ENCODE measurements at regions not wholly inside any gene's neighbourhood (a gene's known extent, or its start where the extent isn't known, plus 50 kb on each side); places are given as distances from the start of the nearest gene placed in this dataset.
"Not testable (repeated sequence)": the region's sequence is repeated elsewhere in the genome, so short reads cannot be mapped to it uniquely, and the experiment has no call there.

DNA sequence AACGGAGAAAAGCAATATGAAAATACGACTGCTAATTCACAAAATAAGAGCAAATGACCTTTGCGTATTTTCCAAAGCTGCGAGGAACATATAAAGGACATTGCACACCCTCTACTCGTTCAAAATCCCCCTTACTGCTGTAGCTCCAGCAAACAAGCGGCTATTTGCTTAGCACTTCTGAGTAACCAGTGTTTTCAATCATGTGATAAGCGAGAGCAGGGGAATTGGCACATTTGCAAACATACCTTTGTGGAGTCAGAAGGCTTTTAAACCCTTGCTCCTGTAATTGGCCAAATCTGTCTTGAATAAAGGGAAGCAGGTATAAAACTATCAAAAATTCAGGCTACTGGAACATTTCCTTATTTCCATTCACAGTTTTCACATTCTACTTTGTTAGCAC is 610.2 kb downstream of the UBE2NL start:
- DNase-seq: no peak
- intact Hi-C loops (cut with DNase I): no loop called here

- intact Hi-C loops (cut with DNase I): no loop called here
These were observed 648.0 kb downstream of the UBE2NL start for GRCh38 chrX:144531877-144532276.

DNA sequence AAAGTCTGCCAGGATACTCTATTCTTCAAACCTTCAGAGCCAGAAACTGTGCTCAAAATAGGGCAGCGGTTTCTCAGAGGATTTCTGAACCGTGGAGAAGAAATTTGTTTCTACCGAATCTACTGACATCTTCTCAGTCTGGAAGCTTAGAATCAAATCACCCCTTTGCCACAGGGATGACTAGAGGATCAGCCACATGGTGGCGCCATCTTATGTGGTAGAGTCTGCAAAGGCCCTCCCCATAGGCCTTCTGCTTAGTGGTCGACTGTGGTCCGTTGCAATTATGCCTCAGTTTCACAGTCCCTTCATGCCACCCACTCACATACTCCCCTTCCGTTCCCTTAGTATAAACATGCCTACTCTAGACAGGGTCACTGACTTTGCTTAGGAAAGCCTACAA is 680.7 kb upstream of the SPANXN1 start:
- peak in 2 of 42 donors; percentile 1 to 16 for DNase-seq
- intact Hi-C loops (cut with DNase I): no loop called here

More at GRCh38 chrX:144531877-144532276, 648.0 kb downstream of the UBE2NL start:
- DNase-seq: no peak

DNA sequence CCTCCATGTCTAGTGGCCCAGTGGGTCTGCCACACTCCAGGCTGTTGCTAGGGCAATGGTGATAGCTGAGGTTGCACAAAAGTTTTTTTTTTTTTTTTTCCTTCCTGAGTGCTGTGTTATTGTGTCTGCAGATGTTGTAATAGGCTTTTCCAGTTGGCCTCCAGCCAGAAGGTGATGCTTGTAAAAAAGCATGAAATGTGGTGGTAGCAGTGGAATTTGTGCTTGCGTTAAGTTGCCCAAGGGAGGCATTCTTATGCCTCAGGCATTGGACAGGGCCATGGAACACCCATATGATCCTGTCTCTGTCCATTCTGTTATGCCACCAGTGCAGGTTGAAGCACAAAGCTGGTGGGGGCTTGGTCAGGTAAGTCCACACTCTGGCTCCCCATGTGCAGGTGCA is 660.5 kb upstream of the SPANXN1 start:
- DNase-seq: no peak
- intact Hi-C loops (cut with DNase I): no loop called here

DNA sequence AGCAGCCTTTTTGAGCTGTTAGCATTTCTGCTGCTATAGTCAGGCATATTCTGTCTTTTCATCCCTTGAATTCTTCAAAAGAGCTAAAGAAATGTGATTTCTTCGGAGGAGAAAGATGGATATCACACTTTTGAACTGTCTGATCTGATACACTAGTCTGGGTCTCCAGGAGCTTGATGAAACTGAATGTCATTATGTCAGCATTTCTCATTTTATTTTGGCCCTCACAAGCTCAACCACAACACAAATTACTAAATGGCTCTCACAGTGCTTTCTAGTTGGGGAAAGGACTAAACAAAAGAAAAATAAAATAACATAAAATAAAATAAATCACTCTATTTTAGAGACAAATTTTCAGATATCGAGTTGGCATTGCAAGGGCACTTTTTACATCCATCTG is 655.3 kb upstream of the SPANXN1 start:
- DNase-seq: no peak
- intact Hi-C loops (cut with DNase I): no loop called here

DNA sequence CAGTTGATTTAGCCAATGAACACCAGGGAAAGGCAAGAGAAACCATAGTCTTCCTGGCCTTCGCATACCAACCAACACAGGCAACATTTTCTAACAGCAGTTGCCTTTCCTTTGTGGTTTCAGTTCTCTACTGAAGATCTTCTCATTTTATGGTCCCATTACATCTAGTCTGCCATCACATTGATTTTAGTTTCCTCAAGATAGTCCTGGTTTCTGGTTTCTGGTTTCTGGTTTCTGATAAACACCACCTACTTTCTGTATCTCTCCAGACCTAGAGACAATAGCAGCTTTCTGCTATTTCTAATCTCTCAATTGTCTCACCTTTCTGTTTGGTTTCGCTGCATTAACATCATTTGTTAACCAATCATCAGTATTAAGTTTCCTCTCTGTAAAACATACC is 646.3 kb upstream of the SPANXN1 start:
- intact Hi-C loops (cut with DNase I): no loop called here
- no peak for DNase-seq

GRCh38 chrX:144612076-144612475 is 635.2 kb upstream of the SPANXN1 start:
- intact Hi-C loops (cut with DNase I): no loop called here
- no peak for DNase-seq

DNA sequence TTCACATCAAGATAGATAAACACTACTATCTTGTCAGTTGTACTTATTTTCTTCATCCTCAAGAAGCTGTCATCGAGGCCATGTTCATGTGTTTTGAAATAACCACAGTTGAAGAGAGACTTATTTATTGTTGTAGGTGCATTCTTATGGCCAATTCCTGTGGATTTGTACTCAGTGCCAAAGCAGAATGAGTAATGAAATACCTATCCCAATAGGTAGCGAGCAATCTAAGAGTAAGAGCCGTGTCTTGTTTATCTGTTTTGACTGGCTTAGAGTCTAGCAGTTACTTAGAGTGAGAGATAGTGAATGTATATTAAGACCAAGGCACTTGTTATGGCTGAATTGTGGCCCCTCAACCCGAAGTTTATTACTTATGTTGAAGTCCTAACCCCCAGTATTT is 631.0 kb upstream of the SPANXN1 start:
- intact Hi-C loops (cut with DNase I): no loop called here
- no peak for DNase-seq

- no peak for DNase-seq
- intact Hi-C loops (cut with DNase I): no loop called here
These were observed 619.4 kb upstream of the SPANXN1 start for GRCh38 chrX:144627947-144628346.

GRCh38 chrX:144634451-144634850 is 612.9 kb upstream of the SPANXN1 start:
- DNase-seq; intact Hi-C loops (cut with DNase I): not testable (repeated sequence)

- DNase-seq: no peak
- intact Hi-C loops (cut with DNase I): no loop called here
These were observed 609.6 kb upstream of the SPANXN1 start for GRCh38 chrX:144637731-144638130.

DNA sequence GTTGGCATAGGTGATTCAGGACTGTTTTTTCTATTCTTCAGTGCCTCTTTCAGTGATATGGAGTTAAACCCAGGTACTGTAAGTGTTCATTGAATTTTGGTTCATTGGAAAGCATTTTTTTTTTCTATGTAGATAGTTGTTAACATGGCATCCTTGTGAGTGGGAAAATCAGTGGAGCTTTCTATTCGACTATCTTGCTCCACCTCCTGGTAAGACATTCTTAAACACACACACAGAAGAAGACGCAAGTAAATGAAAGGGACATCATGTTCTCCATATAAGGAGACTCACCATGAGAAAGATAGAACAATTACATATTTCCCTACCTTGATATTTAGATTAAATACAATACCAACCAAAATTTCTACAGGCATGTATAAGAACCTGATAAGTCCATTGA is 598.5 kb upstream of the SPANXN1 start:
- no peak for DNase-seq
- intact Hi-C loops (cut with DNase I): no loop called here

- no peak for DNase-seq
- intact Hi-C loops (cut with DNase I): no loop called here
These were observed 565.8 kb upstream of the SPANXN1 start for GRCh38 chrX:144681501-144681900.

GRCh38 chrX:144683247-144683646 is 564.1 kb upstream of the SPANXN1 start:
- no peak for DNase-seq
- intact Hi-C loops (cut with DNase I): no loop called here

DNA sequence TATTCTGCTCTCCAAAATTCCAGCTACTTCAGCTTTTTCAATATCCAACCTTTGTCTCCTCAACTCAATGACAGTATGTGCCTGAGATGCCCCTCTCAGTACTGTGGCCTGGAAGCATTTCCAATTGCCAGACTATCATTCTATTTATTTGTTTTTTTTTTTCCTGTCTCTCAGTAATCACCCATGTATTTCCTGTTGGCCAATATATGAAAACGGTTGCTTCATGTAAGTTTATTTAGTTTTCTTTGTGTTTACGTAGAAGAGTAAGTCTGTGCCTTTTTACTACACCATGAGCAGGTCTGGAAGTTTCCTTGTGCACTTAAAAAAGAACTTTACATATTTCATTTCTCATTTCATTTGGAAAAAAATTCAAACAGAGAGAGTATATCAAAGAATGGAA is 537.5 kb upstream of the SPANXN1 start:
- DNase-seq: no peak
- intact Hi-C loops (cut with DNase I): no loop called here

DNA sequence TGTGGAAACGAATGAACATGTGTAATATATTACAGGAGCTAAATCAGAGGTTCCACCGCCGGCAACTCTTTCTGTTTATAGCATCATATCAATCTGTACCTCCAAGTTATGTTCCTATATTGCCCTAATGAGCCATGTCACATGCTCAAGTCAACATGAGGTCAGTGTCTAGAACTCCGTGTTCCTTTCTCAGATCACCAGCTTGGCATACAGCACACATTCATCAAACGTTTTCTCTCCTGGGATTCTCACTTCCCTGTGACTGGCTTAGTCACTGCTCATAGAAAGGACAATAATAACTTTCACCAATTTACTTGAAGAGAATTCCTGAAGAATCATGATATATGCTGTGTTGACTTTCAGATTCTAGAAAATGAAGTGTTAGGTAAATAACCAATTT is 532.0 kb upstream of the SPANXN1 start:
- DNase-seq: no peak
- intact Hi-C loops (cut with DNase I): no loop called here

DNA sequence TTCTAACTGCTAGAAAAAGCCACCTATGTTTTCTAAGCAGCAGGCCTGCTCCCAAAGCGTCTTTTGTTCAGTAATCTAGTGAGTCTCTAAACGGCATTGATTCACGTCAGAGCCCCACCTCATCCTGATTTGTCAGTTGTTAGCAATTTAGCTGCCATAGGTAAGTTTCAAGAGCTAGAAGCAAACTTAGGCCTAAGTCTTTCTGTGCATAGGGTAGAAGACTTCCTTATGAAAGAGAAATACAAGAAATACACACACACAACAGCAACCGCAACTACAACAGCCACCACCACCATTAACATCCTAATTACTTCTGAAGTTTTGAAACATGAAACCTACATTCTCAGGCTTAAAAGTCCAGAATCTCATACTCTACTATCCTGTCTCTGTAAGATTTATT is 531.1 kb upstream of the SPANXN1 start:
- intact Hi-C loops (cut with DNase I): no loop called here
- no peak for DNase-seq

DNA sequence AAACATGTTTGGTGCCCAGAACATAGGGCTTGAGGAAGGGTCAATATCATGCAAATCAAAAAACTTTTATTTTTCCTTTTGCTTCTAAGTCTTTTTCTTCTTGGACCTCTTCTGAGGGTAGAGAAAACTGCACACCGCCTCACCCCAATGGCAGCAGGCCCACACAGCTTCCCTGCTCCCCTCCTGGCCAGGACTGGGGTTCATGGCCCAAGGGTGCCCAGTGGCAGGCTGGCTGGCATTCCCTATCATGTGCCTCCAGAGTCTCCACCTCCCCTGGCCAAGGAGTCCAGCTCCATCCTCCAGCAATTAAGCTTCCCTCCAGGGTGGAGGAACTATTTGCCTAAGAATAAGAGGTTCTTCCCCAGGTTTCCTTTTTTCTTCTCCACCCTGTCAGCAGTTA is 529.6 kb upstream of the SPANXN1 start:
- DNase-seq: no peak
- intact Hi-C loops (cut with DNase I): no loop called here

DNA sequence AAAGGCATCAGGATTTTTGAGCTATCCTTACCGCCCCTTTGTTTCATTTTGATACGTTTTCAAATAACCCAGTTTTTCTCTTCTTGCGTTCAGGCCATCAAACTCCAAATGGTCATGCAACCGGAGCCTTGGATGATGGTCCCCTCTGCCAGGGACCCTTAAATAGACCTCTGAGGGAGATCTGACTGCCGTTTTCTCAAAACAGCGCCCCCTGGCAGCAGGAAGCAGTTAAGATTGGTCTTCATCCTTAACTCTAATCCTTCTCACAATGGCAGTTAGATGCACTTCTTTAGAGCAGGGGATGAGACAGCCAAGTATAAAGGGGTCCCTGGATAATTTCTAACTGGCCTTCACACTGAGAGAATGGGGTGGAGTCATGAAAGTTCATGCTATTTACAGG is 525.0 kb upstream of the SPANXN1 start:
- intact Hi-C loops (cut with DNase I): no loop called here
- no peak for DNase-seq

GRCh38 chrX:144730471-144730870 is 516.8 kb upstream of the SPANXN1 start:
- intact Hi-C loops (cut with DNase I): no loop called here

GRCh38 chrX:144732588-144732987 is 514.7 kb upstream of the SPANXN1 start:
- intact Hi-C loops (cut with DNase I): no loop called here
- DNase-seq: no peak

More at GRCh38 chrX:144730471-144730870, 516.8 kb upstream of the SPANXN1 start:
- DNase-seq: no peak

DNA sequence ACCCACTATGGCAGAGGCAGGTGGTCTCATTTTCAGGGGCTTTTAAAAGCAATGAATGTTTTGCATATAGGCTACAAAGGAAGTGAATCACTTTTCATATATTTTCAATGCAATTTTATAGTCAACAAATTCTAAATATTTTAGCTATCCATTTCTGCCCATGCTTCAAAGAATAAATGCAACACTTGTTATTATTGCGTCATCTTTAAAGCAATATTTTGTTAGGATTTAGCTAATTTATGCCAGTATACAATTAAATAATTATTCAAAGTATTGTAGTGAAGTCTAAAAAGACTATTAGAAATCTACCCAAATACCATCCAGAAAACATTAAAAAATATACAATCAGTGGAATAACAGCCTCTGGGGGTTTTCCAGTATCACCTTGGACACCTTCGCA is 509.1 kb upstream of the SPANXN1 start:
- intact Hi-C loops (cut with DNase I): no loop called here
- DNase-seq: no peak

All from head of caudate nucleus (tissue), 42 donors.